Chondrocyte (in vitro differentiated cells): ENCODE measurements at regions not wholly inside any gene's neighbourhood (a gene's known extent, or its start where the extent isn't known, plus 50 kb on each side); places are given as distances from the start of the nearest gene placed in this dataset.

Experiments
- DNase-seq: peaks from one replicate; pipeline ENCODE4 v3.0.0; 2021; ENCODE audit warnings: mixed read lengths, low spot score
- H3K27ac Mint-ChIP-seq: one replicate; pipeline ENCODE4 v1.8.0; 2021; ENCODE audit warnings: mild to moderate bottlenecking, moderate library complexity, mixed read lengths; ENCODE audit not compliant: unreplicated experiment
- H3K27me3 Mint-ChIP-seq: 2 replicates; pipeline ENCODE4 v1.8.0; 2021; ENCODE audit warnings: low read depth, mixed read lengths
- H3K36me3 Mint-ChIP-seq: 2 replicates; pipeline ENCODE4 v1.8.0; 2021; ENCODE audit warnings: low read depth, mixed read lengths
- H3K4me1 Mint-ChIP-seq: 2 replicates; pipeline ENCODE4 v1.8.0; 2021; ENCODE audit warnings: low read depth, mild to moderate bottlenecking, mixed read lengths
- H3K4me3 Mint-ChIP-seq: one replicate; pipeline ENCODE4 v1.8.0; 2021; ENCODE audit warnings: mild to moderate bottlenecking, moderate library complexity, mixed read lengths; ENCODE audit not compliant: unreplicated experiment
- H3K9me3 Mint-ChIP-seq: 2 replicates; pipeline ENCODE4 v1.8.0; 2021; ENCODE audit warnings: low read depth, mixed read lengths
- TF ChIP-seq, protein P1 (sequence below): fragments of 200-600 bp; sonication (generic); IDR thresholded peaks from 2 replicates; pipeline ENCODE4 v1.5.0; 2021; ENCODE audit warnings: antibody characterized with exemption, mild to moderate bottlenecking, moderate library complexity

DNA sequence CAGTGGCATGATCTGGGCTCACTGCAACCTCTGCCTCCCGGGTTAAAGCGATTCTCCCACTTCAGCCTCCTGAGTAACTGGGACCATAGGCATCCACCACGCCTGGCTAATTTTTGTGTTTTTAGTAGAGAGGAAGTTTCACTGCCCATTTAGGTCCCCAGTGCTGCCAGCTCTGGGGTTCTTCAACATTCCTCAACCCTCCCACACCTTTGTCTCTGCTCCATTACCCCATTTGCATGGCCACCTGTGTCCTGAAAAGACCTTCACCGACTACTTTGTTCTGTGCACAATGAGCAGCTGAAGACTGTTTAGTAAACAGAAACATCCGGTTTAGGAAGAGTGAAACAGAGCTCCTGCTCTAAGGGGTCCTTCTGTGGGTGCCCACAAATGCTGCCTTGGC lies 92.0 kb downstream of the FAM43A start:
- H3K27ac Mint-ChIP-seq = no peak overlapping the region
- no peak for DNase-seq
- peaks cover 9% of the 10 kb centered on the region for H3K27me3 Mint-ChIP-seq
- H3K9me3 Mint-ChIP-seq = no peaks in the 10 kb centered on the region
- H3K4me1 Mint-ChIP-seq = peaks cover 32% of the 10 kb centered on the region
- TF ChIP-seq, protein P1, sequence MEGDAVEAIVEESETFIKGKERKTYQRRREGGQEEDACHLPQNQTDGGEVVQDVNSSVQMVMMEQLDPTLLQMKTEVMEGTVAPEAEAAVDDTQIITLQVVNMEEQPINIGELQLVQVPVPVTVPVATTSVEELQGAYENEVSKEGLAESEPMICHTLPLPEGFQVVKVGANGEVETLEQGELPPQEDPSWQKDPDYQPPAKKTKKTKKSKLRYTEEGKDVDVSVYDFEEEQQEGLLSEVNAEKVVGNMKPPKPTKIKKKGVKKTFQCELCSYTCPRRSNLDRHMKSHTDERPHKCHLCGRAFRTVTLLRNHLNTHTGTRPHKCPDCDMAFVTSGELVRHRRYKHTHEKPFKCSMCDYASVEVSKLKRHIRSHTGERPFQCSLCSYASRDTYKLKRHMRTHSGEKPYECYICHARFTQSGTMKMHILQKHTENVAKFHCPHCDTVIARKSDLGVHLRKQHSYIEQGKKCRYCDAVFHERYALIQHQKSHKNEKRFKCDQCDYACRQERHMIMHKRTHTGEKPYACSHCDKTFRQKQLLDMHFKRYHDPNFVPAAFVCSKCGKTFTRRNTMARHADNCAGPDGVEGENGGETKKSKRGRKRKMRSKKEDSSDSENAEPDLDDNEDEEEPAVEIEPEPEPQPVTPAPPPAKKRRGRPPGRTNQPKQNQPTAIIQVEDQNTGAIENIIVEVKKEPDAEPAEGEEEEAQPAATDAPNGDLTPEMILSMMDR = no peak
- no peaks in the 10 kb centered on the region for H3K36me3 Mint-ChIP-seq
- H3K4me3 Mint-ChIP-seq = no peak overlapping the region

DNA sequence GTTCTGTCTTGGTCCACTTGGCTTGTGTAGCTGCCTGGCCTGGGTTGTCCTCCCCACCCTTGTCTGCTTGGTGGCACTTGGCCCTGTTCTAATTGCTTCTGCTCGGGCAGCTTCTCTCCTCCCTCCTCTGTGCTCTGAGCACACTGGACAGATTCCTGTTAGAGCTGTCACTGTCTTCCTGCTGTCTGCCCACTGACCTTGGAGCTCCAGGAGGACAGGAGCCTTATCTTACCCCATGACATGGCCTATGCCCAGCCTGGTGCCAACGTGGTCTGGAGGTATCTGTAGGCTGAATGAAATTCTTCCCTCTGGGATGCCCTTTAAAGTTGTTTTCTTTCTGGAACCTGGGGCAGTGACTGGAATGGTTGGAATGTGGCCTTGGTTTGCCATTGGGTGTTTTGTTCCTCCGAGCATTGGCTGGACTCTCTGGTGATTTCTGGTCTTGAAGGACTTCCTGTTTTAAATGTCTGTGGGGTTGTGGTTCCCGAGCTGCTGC lies 94.1 kb downstream of the FAM43A start:
- Mint-ChIP-seq H3K27me3 (peaks cover 3% of the 10 kb centered on the region), H3K36me3 (no peaks in the 10 kb centered on the region), H3K27ac (peak overlapping the region; percentile 83), H3K4me1 (peaks cover 36% of the 10 kb centered on the region), H3K4me3 (no peak overlapping the region), H3K9me3 (no peaks in the 10 kb centered on the region)
- DNase-seq = no peak
- TF ChIP-seq, protein P1 = no peak

DNA sequence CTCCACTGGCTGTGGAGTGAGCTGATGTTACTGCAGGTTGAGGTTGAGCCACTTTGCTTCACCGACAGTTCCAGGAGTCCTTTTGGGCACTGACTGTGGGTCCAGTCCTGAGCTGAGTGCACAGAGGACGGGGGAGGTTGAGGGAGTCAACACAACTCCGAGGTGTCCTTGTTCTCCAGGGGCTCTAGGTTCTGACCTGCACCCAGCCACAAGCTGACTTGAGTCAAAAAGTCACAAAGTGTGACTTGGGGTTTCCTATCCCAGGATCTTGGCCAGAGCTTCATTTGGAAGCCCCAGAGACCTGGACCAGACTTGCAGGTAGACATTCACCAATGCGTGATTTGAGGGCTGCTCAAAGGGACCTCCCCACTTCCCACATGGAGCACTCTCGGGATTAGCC lies 95.0 kb downstream of the FAM43A start:
- no peaks in the 10 kb centered on the region for H3K36me3 Mint-ChIP-seq
- no peak overlapping the region for H3K27ac Mint-ChIP-seq

DNA sequence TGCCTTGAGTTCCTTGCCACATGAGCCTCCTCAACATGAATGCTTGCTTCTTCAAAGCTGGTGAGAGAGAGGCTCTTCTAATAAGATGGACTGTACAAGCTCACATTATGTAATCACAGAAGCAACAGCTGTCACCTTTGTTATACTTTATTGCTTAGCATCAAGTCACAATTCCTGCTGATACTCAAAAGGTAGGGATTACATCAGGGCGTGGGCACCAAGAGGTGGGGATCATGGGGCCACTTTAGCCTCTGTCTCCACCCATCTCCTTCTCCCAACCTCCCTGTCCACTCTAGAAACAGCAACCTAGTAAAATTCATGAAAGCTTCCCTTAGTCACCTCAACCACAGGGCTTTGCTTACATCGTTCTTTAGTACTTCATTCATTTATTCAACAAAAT lies 95.9 kb downstream of the FAM43A start:
- TF ChIP-seq, protein P1 = no peak
- Mint-ChIP-seq H3K4me3 (no peak overlapping the region), H3K36me3 (no peaks in the 10 kb centered on the region), H3K27me3 (peaks cover 2% of the 10 kb centered on the region), H3K9me3 (no peaks in the 10 kb centered on the region), H3K27ac (no peak overlapping the region), H3K4me1 (peaks cover 36% of the 10 kb centered on the region)
- DNase-seq = no peak

More for the DNA sequence above, 95.0 kb downstream of the FAM43A start:
- no peaks in the 10 kb centered on the region for H3K9me3 Mint-ChIP-seq
- peaks cover 36% of the 10 kb centered on the region for H3K4me1 Mint-ChIP-seq
- DNase-seq = no peak
- H3K27me3 Mint-ChIP-seq = peaks cover 2% of the 10 kb centered on the region
- TF ChIP-seq, protein P1 = no peak
- no peak overlapping the region for H3K4me3 Mint-ChIP-seq

DNA sequence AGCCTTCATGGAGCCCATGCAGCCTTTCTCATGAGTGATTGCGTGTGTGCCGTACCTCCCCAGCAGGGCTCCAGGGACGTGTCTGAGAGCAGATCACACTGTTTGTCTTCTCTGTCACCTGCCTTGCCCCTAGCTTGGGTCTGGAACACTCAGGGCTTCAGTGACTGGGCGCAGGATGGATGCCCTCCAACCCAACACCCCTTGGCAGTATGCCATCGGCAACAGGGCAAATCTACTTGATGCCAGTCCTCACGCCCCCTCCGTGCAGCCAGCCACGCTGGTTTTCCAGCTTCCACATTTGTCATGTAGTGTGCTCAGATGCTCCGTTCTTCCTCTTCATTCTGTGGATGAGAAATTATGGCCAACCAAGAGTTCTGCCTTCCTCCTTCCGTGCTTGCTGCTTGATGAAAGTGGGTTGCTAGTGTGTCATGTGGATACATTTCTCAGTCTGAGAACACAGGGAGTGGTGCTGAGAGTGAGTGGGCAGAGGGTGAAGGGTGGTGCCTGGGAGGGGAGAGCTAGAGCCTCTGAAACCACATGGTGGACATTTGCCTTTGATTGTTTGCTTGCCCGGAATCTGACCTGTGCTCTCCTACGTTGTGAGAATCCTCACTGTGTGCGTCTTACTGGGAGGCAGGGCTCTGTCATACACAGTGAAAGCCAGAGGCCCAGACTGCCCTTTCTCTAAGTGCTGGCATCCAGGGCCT lies 97.2 kb downstream of the FAM43A start:
- Mint-ChIP-seq H3K4me1 (peaks cover 36% of the 10 kb centered on the region), H3K9me3 (no peaks in the 10 kb centered on the region), H3K27me3 (no peaks in the 10 kb centered on the region), H3K36me3 (no peaks in the 10 kb centered on the region), H3K27ac (peak overlapping the region; percentile 86), H3K4me3 (no peak overlapping the region)
- DNase-seq = no peak
- TF ChIP-seq, protein P1 = no peak
